Activated naive CD4-positive, alpha-beta T cell treated with anti-CD3 and anti-CD28 coated beads, Interleukin-2, amount 50 U/mL, for 72 hours (primary cell): ENCODE measurements at regions not wholly inside any gene's neighbourhood (a gene's known extent, or its start where the extent isn't known, plus 50 kb on each side); places are given as distances from the start of the nearest gene placed in this dataset.

Experiments used
- ATAC-seq, 2 donors: fragments of 150-1000 bp; cut with Tn5 transposase; 2 replicates each; pipeline ENCODE4 v1.10.0; 2021; ENCODE audit warnings: mild to moderate bottlenecking in 2 of 2, moderate library complexity in 2 of 2
- DNase-seq, 2 donors: peaks; one replicate each; pipeline ENCODE4 v3.0.0; 2021 to 2022; ENCODE audit warnings: low spot score in 2 of 2
- H3K27ac Mint-ChIP-seq, 2 donors: one replicate each; pipeline ENCODE4 v1.8.0; 2022; ENCODE audit warnings: mild to moderate bottlenecking in 2 of 2, mixed read lengths in 2 of 2
- H3K36me3 Mint-ChIP-seq, 2 donors: one replicate each; pipeline ENCODE4 v1.8.0; 2022; ENCODE audit warnings: mixed read lengths in 2 of 2
- H3K9me3 Mint-ChIP-seq, 2 donors: one replicate each; pipeline ENCODE4 v1.8.0; 2022; ENCODE audit warnings: mixed read lengths in 2 of 2

- no peak for DNase-seq
- Mint-ChIP-seq H3K36me3 (no peaks in the 10 kb centered on the region), H3K9me3 (peaks cover 4 to 6% of the 10 kb centered on the region in 2 donors), H3K27ac (no peak overlapping the region)
- ATAC-seq, result no peak
Measured at GRCh38 chr3:81938681-81939080, 177.2 kb upstream of the GBE1 start.

GRCh38 chr3:81936817-81937216, 175.4 kb upstream of the GBE1 start:
- Mint-ChIP-seq H3K9me3 (peaks cover 0 to 3% of the 10 kb centered on the region in 2 donors), H3K27ac (no peak overlapping the region), H3K36me3 (no peaks in the 10 kb centered on the region)
- ATAC-seq (no peak), DNase-seq (no peak)

- Mint-ChIP-seq H3K36me3 (no peaks in the 10 kb centered on the region), H3K27ac (no peak overlapping the region), H3K9me3 (peaks cover 0 to 3% of the 10 kb centered on the region in 2 donors)
- no peak for ATAC-seq
- DNase-seq, result no peak
Measured at GRCh38 chr3:81932681-81933080, 171.2 kb upstream of the GBE1 start.

- Mint-ChIP-seq H3K9me3 (peaks cover 0 to 3% of the 10 kb centered on the region in 2 donors), H3K27ac (no peak overlapping the region), H3K36me3 (no peaks in the 10 kb centered on the region)
- ATAC-seq (no peak), DNase-seq (no peak)
Measured at GRCh38 chr3:81931265-81932251, 170.1 kb upstream of the GBE1 start.

GRCh38 chr3:81929697-81930096, 168.3 kb upstream of the GBE1 start:
- ATAC-seq (no peak), DNase-seq (no peak)
- Mint-ChIP-seq H3K27ac (no peak overlapping the region), H3K9me3 (peaks cover 0 to 3% of the 10 kb centered on the region in 2 donors), H3K36me3 (no peaks in the 10 kb centered on the region)

GRCh38 chr3:81927811-81928210, 166.4 kb upstream of the GBE1 start:
- ATAC-seq (no peak), DNase-seq (no peak)
- H3K36me3 Mint-ChIP-seq, result no peaks in the 10 kb centered on the region
- no peaks in the 10 kb centered on the region for H3K9me3 Mint-ChIP-seq
- no peak overlapping the region for H3K27ac Mint-ChIP-seq

- no peak overlapping the region for H3K27ac Mint-ChIP-seq
- DNase-seq (no peak), ATAC-seq (no peak)
- no peaks in the 10 kb centered on the region for H3K9me3 Mint-ChIP-seq
- H3K36me3 Mint-ChIP-seq, result no peaks in the 10 kb centered on the region
Measured at GRCh38 chr3:81925385-81925784, 163.9 kb upstream of the GBE1 start.

GRCh38 chr3:81923038-81923437, 161.6 kb upstream of the GBE1 start:
- DNase-seq (no peak), ATAC-seq (no peak)
- no peak overlapping the region for H3K27ac Mint-ChIP-seq
- H3K36me3 Mint-ChIP-seq, result no peaks in the 10 kb centered on the region
- H3K9me3 Mint-ChIP-seq, result no peaks in the 10 kb centered on the region

- Mint-ChIP-seq H3K9me3 (no peaks in the 10 kb centered on the region), H3K36me3 (no peaks in the 10 kb centered on the region), H3K27ac (no peak overlapping the region)
- ATAC-seq (no peak), DNase-seq (no peak)
Measured at GRCh38 chr3:81922404-81922803, 161.0 kb upstream of the GBE1 start.

- Mint-ChIP-seq H3K36me3 (no peaks in the 10 kb centered on the region), H3K9me3 (no peaks in the 10 kb centered on the region), H3K27ac (no peak overlapping the region)
- DNase-seq, result no peak
- no peak for ATAC-seq
Measured at GRCh38 chr3:81920816-81921215, 159.4 kb upstream of the GBE1 start.

- H3K27ac Mint-ChIP-seq, result no peak overlapping the region
- DNase-seq (no peak), ATAC-seq (no peak)
- no peaks in the 10 kb centered on the region for H3K36me3 Mint-ChIP-seq
- H3K9me3 Mint-ChIP-seq, result no peaks in the 10 kb centered on the region
Measured at GRCh38 chr3:81916890-81917289, 155.4 kb upstream of the GBE1 start.

GRCh38 chr3:81913886-81914663, 152.6 kb upstream of the GBE1 start:
- no peak for DNase-seq
- H3K36me3 Mint-ChIP-seq, result no peaks in the 10 kb centered on the region
- H3K27ac Mint-ChIP-seq, result no peak overlapping the region
- H3K9me3 Mint-ChIP-seq, result no peaks in the 10 kb centered on the region
- ATAC-seq, result no peak

- Mint-ChIP-seq H3K9me3 (no peaks in the 10 kb centered on the region), H3K36me3 (no peaks in the 10 kb centered on the region), H3K27ac (no peak overlapping the region)
- ATAC-seq, result no peak
- no peak for DNase-seq
Measured at GRCh38 chr3:81911221-81911620, 149.8 kb upstream of the GBE1 start.

GRCh38 chr3:81910244-81910852, 148.9 kb upstream of the GBE1 start:
- H3K36me3 Mint-ChIP-seq, result no peaks in the 10 kb centered on the region
- H3K27ac Mint-ChIP-seq, result no peak overlapping the region
- peaks cover 0 to 1% of the 10 kb centered on the region in 2 donors for H3K9me3 Mint-ChIP-seq
- DNase-seq (peak in 1 of 2 donors; percentile 25), ATAC-seq (peak in 1 of 2 donors; percentile 52)

GRCh38 chr3:81909796-81910195, 148.4 kb upstream of the GBE1 start:
- H3K36me3 Mint-ChIP-seq, result no peaks in the 10 kb centered on the region
- DNase-seq (no peak), ATAC-seq (no peak)

GRCh38 chr3:81908561-81908960, 147.1 kb upstream of the GBE1 start:
- Mint-ChIP-seq H3K27ac (no peak overlapping the region), H3K9me3 (peaks cover 0 to 3% of the 10 kb centered on the region in 2 donors), H3K36me3 (no peaks in the 10 kb centered on the region)
- ATAC-seq (no peak), DNase-seq (no peak)

More at GRCh38 chr3:81909796-81910195, 148.4 kb upstream of the GBE1 start:
- Mint-ChIP-seq H3K27ac (no peak overlapping the region), H3K9me3 (peaks cover 0 to 3% of the 10 kb centered on the region in 2 donors)

GRCh38 chr3:81898336-81898735, 136.9 kb upstream of the GBE1 start:
- no peaks in the 10 kb centered on the region for H3K9me3 Mint-ChIP-seq
- H3K36me3 Mint-ChIP-seq, result no peaks in the 10 kb centered on the region
- no peak overlapping the region for H3K27ac Mint-ChIP-seq
- DNase-seq (no peak), ATAC-seq (no peak)
